ENCODE measurements at regions not wholly inside any gene's neighbourhood (a gene's known extent, or its start where the extent isn't known, plus 50 kb on each side); places are given as distances from the start of the nearest gene placed in this dataset.

DNA sequence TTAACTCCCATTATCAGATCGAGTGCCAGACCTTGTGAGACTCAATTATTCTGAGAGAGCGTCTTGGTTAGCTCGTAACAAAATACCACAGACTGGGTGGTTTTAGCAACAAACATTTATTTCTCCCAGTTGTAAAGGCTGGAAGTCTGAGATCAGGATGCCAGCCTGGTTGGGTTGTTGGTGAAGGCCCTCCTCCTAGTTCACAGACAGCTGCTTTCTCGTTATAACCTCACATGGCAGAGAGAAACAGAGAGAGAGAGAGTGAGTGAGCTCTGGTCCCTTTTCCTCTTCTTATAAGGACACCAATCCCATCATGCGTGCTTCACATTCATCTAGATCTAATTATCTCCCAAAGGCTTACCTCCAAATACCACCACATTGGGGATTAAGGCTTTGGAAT, 114.2 kb upstream of the SLC24A2 start:
- ATAC-seq = no peak
- POLR2A ChIA-PET = no interaction called here

DNA sequence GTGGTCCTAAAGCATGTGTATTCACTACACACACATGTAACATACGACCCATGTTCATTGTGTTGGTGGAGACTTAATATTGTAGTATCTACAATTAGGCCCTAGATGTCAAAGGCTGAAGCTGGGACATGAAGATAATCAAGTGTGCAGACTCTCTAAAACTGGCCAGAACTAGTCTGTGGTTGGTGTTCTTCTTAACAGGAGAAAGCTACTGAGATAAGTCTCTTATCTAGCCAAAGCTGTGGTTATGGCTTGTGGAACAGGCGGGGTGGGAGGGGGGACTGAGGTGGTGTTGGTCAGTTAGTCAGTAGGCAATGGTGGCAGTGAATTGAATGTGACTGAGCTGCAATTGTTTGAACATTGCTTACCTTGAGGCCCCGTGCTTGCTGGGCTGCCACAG, 112.7 kb upstream of the SLC24A2 start:
- no peaks in the 10 kb centered on the region for H3K9me3 Mint-ChIP-seq
- H3K36me3 Mint-ChIP-seq = no peaks in the 10 kb centered on the region
- peaks cover 4% of the 10 kb centered on the region for H3K4me1 Mint-ChIP-seq
- no peak for ATAC-seq
- no peak overlapping the region for H3K27ac Mint-ChIP-seq
- DNase-seq (ENCODE audit: low spot score) = no peak
- TF ChIP-seq CREB1 (CRISPR knock-in tag; IDR thresholded peaks at IDR 0.05) = no peak
- TF ChIP-seq ZNF138 (CRISPR knock-in tag; conservative IDR thresholded peaks at IDR 0.05) = no peak
- TF ChIP-seq, protein P1, sequence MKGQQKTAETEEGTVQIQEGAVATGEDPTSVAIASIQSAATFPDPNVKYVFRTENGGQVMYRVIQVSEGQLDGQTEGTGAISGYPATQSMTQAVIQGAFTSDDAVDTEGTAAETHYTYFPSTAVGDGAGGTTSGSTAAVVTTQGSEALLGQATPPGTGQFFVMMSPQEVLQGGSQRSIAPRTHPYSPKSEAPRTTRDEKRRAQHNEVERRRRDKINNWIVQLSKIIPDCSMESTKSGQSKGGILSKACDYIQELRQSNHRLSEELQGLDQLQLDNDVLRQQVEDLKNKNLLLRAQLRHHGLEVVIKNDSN (CRISPR knock-in tag; IDR thresholded peaks at IDR 0.05) = no peak
- TF ChIP-seq IRF2 (CRISPR knock-in tag; IDR thresholded peaks at IDR 0.05; ENCODE audit: borderline replicate concordance, low read depth) = no peak
- TF ChIP-seq ZNF219 (CRISPR knock-in tag; IDR thresholded peaks at IDR 0.05; ENCODE audit: borderline replicate concordance) = no peak
- TF ChIP-seq, protein P2, sequence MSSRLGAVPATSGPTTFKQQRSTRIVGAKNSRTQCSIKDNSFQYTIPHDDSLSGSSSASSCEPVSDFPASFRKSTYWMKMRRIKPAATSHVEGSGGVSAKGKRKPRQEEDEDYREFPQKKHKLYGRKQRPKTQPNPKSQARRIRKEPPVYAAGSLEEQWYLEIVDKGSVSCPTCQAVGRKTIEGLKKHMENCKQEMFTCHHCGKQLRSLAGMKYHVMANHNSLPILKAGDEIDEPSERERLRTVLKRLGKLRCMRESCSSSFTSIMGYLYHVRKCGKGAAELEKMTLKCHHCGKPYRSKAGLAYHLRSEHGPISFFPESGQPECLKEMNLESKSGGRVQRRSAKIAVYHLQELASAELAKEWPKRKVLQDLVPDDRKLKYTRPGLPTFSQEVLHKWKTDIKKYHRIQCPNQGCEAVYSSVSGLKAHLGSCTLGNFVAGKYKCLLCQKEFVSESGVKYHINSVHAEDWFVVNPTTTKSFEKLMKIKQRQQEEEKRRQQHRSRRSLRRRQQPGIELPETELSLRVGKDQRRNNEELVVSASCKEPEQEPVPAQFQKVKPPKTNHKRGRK (CRISPR knock-in tag; IDR thresholded peaks at IDR 0.05; ENCODE audit: borderline replicate concordance) = no peak
- no peak for TF ChIP-seq SP1 (CRISPR knock-in tag; conservative IDR thresholded peaks at IDR 0.05)
- TF ChIP-seq, protein P3, sequence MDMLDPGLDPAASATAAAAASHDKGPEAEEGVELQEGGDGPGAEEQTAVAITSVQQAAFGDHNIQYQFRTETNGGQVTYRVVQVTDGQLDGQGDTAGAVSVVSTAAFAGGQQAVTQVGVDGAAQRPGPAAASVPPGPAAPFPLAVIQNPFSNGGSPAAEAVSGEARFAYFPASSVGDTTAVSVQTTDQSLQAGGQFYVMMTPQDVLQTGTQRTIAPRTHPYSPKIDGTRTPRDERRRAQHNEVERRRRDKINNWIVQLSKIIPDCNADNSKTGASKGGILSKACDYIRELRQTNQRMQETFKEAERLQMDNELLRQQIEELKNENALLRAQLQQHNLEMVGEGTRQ (CRISPR knock-in tag; IDR thresholded peaks at IDR 0.05) = no peak
- no peak for TF ChIP-seq FOXJ3 (CRISPR knock-in tag; IDR thresholded peaks at IDR 0.05; ENCODE audit: borderline replicate concordance)
- TF ChIP-seq, protein P4, sequence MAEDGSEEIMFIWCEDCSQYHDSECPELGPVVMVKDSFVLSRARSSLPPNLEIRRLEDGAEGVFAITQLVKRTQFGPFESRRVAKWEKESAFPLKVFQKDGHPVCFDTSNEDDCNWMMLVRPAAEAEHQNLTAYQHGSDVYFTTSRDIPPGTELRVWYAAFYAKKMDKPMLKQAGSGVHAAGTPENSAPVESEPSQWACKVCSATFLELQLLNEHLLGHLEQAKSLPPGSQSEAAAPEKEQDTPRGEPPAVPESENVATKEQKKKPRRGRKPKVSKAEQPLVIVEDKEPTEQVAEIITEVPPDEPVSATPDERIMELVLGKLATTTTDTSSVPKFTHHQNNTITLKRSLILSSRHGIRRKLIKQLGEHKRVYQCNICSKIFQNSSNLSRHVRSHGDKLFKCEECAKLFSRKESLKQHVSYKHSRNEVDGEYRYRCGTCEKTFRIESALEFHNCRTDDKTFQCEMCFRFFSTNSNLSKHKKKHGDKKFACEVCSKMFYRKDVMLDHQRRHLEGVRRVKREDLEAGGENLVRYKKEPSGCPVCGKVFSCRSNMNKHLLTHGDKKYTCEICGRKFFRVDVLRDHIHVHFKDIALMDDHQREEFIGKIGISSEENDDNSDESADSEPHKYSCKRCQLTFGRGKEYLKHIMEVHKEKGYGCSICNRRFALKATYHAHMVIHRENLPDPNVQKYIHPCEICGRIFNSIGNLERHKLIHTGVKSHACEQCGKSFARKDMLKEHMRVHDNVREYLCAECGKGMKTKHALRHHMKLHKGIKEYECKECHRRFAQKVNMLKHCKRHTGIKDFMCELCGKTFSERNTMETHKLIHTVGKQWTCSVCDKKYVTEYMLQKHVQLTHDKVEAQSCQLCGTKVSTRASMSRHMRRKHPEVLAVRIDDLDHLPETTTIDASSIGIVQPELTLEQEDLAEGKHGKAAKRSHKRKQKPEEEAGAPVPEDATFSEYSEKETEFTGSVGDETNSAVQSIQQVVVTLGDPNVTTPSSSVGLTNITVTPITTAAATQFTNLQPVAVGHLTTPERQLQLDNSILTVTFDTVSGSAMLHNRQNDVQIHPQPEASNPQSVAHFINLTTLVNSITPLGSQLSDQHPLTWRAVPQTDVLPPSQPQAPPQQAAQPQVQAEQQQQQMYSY (CRISPR knock-in tag; IDR thresholded peaks at IDR 0.05) = no peak
- no peak for TF ChIP-seq FOXP1 (CRISPR knock-in tag; IDR thresholded peaks at IDR 0.05; ENCODE audit: borderline replicate concordance)
- TF ChIP-seq, protein P5, sequence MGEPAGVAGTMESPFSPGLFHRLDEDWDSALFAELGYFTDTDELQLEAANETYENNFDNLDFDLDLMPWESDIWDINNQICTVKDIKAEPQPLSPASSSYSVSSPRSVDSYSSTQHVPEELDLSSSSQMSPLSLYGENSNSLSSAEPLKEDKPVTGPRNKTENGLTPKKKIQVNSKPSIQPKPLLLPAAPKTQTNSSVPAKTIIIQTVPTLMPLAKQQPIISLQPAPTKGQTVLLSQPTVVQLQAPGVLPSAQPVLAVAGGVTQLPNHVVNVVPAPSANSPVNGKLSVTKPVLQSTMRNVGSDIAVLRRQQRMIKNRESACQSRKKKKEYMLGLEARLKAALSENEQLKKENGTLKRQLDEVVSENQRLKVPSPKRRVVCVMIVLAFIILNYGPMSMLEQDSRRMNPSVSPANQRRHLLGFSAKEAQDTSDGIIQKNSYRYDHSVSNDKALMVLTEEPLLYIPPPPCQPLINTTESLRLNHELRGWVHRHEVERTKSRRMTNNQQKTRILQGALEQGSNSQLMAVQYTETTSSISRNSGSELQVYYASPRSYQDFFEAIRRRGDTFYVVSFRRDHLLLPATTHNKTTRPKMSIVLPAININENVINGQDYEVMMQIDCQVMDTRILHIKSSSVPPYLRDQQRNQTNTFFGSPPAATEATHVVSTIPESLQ (CRISPR knock-in tag; IDR thresholded peaks at IDR 0.05) = no peak
- TF ChIP-seq ZNF121 (CRISPR knock-in tag; IDR thresholded peaks at IDR 0.05) = no peak
- no peak for TF ChIP-seq SOX15 (CRISPR knock-in tag; IDR thresholded peaks at IDR 0.05)
- TF ChIP-seq RELA (CRISPR knock-in tag; IDR thresholded peaks at IDR 0.05; ENCODE audit: borderline replicate concordance) = no peak
- no peak for TF ChIP-seq ZBTB21 (CRISPR knock-in tag; IDR thresholded peaks at IDR 0.05; ENCODE audit: borderline replicate concordance)
- no peaks in the 10 kb centered on the region for H3K27me3 Mint-ChIP-seq (ENCODE audit: low read depth)
- ChIA-PET CTCF (interaction anchor here (0.6 kb wide), 1 partner anchor 10 kb away, joined by 3 read pairs; no protein-coding TSS in a partner anchor), POLR2A (no interaction called here)
- H3K4me3 Mint-ChIP-seq = no peak overlapping the region

More for the DNA sequence above, 114.2 kb upstream of the SLC24A2 start:
- H3K4me3 Mint-ChIP-seq = no peak overlapping the region
- TF ChIP-seq ZNF232 (CRISPR knock-in tag; IDR thresholded peaks at IDR 0.05) (no peak), GABPB1 (CRISPR knock-in tag; IDR thresholded peaks at IDR 0.05) (no peak)
- H3K27me3 Mint-ChIP-seq (ENCODE audit: low read depth) = no peaks in the 10 kb centered on the region
- H3K27ac Mint-ChIP-seq = no peak overlapping the region
- peaks cover 4% of the 10 kb centered on the region for H3K4me1 Mint-ChIP-seq
- no peak for DNase-seq (ENCODE audit: low spot score)
- H3K36me3 Mint-ChIP-seq = 0 out of 2 replicates have a peak, but pooled peaks cover 2% of the 10 kb centered on the region
- CTCF ChIA-PET = no interaction called here
- H3K9me3 Mint-ChIP-seq = peaks cover 9% of the 10 kb centered on the region; the same call in 1 of the 2 replicates
